22Rv1 (cell line): ENCODE measurements at regions not wholly inside any gene's neighbourhood (a gene's known extent, or its start where the extent isn't known, plus 50 kb on each side); places are given as distances from the start of the nearest gene placed in this dataset.

ENCODE experiments used
- H3K27ac ChIP-seq: fragments of 450-650 bp; 2 replicates; pipeline ENCODE4 v1.5.1; 2017
- ZFX ChIP-seq: fragments of 450-650 bp; IDR thresholded peaks from 2 replicates; pipeline ENCODE4 v1.6.1; 2017; ENCODE audit warnings: antibody characterized with exemption, borderline replicate concordance
- TF ChIP-seq, protein P1 (sequence below): fragments of 450-650 bp; IDR thresholded peaks from 2 replicates; pipeline ENCODE4 v1.5.1; 2017; ENCODE audit warnings: mild to moderate bottlenecking

DNA sequence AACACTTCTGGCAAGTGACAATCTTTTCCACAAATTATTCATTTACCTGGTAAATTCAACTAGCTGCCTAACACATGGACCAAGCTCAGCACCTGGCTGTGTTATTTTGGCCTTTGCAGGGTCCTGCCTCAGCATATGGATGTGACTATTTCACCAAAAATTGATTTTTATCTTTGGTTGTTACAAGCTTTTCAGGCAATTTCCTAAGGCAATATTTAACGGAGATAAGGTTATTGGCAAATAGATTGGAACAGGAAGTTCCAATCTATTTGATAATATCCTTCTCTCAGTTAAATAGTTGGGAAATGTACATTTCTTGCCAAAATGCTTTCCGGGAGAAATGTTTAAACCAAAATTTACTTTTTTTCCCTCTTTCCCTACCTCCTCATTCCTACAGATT is 415.2 kb upstream of the SMARCA2 start:
- no peak overlapping the region for H3K27ac ChIP-seq
- TF ChIP-seq ZFX: no peak
- TF ChIP-seq, protein P1, sequence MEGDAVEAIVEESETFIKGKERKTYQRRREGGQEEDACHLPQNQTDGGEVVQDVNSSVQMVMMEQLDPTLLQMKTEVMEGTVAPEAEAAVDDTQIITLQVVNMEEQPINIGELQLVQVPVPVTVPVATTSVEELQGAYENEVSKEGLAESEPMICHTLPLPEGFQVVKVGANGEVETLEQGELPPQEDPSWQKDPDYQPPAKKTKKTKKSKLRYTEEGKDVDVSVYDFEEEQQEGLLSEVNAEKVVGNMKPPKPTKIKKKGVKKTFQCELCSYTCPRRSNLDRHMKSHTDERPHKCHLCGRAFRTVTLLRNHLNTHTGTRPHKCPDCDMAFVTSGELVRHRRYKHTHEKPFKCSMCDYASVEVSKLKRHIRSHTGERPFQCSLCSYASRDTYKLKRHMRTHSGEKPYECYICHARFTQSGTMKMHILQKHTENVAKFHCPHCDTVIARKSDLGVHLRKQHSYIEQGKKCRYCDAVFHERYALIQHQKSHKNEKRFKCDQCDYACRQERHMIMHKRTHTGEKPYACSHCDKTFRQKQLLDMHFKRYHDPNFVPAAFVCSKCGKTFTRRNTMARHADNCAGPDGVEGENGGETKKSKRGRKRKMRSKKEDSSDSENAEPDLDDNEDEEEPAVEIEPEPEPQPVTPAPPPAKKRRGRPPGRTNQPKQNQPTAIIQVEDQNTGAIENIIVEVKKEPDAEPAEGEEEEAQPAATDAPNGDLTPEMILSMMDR: no peak

DNA sequence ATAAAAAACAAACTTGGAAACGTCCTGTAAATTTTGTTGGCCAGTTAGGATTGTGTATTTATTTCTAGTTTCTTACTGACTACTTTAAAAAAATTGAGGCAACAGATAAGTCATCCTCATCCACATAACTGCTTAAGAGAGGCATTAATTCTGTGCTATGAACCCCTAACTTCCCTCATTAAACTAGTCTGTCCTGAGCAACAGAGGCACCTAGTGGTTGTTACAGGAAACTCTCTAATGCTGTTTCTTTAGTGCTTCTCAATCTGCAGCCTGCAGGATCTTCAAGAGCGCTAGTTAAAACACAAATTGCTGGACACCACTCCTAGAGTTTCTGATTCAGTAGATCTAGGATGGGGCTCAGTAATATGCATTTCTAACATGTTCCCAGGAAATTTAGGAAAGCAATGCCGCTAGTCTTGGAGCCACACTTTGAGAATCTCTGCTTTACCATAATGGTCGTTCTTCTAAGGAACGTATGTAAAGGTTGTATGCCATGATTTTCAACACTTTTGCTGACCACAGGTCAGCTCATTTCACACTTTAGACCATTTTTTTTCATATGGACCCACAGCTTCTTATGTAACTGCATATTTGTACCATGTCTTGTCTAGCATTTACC is 410.1 kb upstream of the SMARCA2 start:
- H3K27ac ChIP-seq: no peak overlapping the region
- TF ChIP-seq, protein P1: peak; percentile 75
- TF ChIP-seq ZFX: no peak

DNA sequence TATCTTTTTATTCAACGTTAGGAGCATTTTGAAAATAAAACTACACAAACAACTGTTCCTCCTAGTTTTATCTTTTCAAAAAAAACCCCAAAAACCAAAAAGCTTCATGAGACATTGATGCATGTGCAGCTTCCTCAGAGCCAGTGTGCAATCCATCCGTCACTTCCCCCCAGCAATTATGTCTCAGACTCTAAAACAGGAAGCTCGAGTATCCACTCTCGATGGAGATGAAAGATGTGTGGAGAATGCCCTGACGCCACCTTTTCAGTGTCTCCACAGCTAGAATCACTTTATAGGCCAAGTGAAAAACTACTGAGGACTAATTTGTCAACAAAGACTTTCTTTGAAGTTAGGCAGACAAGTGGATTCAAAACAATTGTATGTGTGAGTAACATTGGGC is 408.9 kb upstream of the SMARCA2 start:
- TF ChIP-seq, protein P1: no peak
- TF ChIP-seq ZFX: no peak
- no peak overlapping the region for H3K27ac ChIP-seq

DNA sequence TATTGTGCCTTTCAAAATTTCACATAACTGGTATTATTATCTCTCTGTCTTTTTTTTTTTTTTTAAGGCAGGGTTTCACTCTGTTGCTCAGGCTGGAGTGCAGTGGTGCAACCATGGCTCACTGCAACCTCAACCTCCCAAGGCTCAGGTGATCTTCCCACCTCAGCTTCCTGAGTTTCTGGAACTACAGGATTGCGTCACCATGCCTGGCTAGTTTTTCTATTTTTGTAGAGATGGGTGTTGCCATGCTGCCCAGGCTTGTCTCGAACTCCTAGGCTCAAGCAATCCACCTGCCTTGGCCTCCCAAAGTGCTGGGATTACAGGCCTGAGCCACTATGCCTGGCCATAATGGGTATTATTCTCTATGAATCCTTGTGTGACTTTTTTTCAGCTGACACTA is 402.3 kb upstream of the SMARCA2 start:
- TF ChIP-seq, protein P1: no peak
- TF ChIP-seq ZFX: no peak
- H3K27ac ChIP-seq: no peak overlapping the region

DNA sequence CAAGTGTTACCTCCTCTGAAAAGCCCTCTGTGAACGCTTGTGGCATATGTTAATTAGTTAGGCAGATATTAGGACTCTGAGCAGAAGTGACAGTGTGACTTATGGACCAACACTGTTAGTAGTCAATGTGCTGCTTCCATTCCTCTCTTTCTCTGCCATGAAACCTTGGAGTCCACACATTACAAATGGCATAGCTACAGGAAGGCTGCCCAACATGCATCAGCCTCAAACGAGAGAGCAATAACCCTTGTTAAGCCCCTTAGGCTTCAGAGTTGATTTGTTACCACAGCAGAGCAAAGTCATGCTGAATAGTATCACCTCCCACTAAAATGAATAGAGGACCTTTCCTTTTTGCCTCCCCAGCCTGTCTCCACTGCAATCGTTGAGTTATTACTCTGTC is 397.7 kb upstream of the SMARCA2 start:
- TF ChIP-seq, protein P1: no peak
- no peak for TF ChIP-seq ZFX
- H3K27ac ChIP-seq: no peak overlapping the region

DNA sequence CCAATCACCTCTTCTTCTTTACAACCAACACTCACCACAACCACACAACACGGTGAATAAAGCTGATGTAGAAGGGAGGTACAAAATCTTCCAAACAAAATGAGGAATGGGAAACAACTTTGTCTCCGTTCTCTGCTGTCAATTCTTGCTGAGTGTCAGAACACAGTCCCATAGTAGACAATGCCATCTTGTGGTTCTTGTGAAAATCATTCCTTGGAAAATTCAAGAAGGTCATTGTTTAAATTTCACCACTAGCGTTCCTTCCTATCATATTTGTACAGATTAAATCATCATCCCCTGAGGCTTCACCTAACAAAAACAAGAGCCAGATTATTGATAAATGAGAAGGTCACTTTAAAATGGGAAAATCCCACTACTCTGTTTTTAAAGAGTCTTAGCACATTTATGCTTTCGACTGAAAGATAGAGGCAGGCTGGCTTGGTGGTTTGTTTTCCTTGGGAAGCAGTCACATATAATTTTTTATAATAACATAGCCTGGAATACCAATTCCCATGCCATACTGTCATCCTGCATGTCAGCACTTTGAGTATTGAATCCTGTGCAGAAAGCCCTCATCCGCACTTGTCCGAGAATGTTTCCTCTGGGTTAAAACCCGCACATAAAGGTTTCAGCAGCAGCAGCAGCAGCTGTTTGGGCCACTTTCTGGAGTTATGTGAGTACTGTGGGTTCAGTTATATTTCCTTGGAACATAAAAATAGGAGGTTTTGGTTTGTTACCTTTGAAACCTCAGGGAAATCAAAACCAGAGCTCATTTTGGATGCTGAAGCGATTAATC is 395.0 kb upstream of the SMARCA2 start:
- no peak overlapping the region for H3K27ac ChIP-seq
- no peak for TF ChIP-seq ZFX
- TF ChIP-seq, protein P1: peak; percentile 68

DNA sequence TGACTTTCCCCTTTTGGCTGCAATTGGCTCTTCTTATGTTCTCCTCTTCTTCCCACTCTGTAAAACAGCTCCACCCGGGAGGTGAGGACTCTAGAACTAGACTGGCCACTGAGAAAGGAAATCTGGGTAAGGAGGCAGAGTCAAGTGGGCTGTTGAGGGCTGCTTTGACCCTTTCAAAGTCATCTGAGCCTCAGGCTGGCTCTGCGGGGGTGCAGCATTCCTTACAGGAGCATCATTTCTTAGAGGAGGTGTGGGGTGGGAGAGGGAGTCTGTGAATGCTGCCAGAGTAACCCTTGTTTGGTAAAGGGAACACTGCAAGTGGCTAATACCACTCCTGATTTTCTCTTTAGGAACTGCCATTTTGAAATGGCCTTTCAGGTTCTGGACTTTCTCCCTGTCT is 377.7 kb upstream of the SMARCA2 start:
- TF ChIP-seq, protein P1: no peak
- TF ChIP-seq ZFX: no peak
- H3K27ac ChIP-seq: no peak overlapping the region
